ENCODE measurements at regions not wholly inside any gene's neighbourhood (a gene's known extent, or its start where the extent isn't known, plus 50 kb on each side); places are given as distances from the start of the nearest gene placed in this dataset.
"Not testable (repeated sequence)": the region's sequence is repeated elsewhere in the genome, so short reads cannot be mapped to it uniquely, and the experiment has no call there.

- H3K4me1 Mint-ChIP-seq; H2BK20ac ChIP-seq (ENCODE audit: low read depth, low read length, poor library complexity, severe bottlenecking); H3K36me3 Mint-ChIP-seq (ENCODE audit: insufficient read depth in 1 of 3, low read depth in 3 of 3): not testable (repeated sequence)
Observed at GRCh38 chr15:44817797-44818196, 81.5 kb downstream of the TRIM69 start.

DNA sequence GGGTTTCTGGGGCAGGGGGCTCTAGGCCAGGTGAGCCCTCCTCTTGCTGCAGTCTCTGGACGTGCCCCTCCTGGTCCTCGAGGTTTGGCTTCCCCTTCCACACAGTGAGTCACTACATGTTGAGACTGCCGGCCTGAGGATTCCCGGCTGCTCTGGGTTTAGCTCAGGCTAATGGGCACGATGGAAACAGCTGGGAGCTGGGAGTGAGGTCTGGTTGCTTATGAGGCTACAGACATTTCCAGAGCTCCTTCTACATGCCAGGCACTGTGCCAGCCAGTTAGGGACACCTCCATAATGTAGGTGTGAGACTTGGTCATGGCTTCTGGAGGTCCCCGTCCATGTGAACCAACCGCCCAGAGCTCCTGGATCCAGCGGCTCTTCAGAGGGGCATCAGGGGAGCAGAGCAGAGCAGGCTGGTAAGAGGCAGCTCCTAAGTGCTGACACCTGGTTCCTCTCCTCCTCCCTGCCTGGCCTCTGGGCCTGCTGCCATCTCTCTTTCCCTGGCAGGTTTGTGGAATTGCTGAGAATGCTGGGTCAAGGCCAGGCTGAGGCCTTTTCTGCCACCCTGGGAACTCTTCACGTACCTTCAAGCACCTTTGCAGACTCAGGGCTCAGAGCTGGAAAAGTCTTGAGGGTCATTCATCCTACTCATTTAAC, 83.1 kb downstream of the TRIM69 start:
- not testable (repeated sequence) for H3K4me1 Mint-ChIP-seq, H3K27ac Mint-ChIP-seq
- WGBS (ENCODE audit: extremely low coverage, insufficient read length, low lambda C conversion rate), result no CpG with 5 or more reads among the region's 9 CpGs

More at GRCh38 chr15:44817797-44818196, 81.5 kb downstream of the TRIM69 start:
- not testable (repeated sequence) for H3K27ac Mint-ChIP-seq; H4K20me1 ChIP-seq (ENCODE audit: control insufficient read depth, insufficient read depth, insufficient read length); H2BK12ac ChIP-seq (ENCODE audit: insufficient read length, low read depth, low read length); H3K9me3 ChIP-seq (ENCODE audit: control insufficient read depth, low read depth, low read length); H3K56ac ChIP-seq (ENCODE audit: insufficient read length, low read depth, low read length); H2BK15ac ChIP-seq (ENCODE audit: low read depth, low read length); H3K27me3 Mint-ChIP-seq (ENCODE audit: low read depth); H3K9ac ChIP-seq (ENCODE audit: extremely low read depth, insufficient read length, low read length); H2BK5ac ChIP-seq (ENCODE audit: insufficient read length, low read length); H3K27ac ChIP-seq (ENCODE audit: insufficient read length, low read depth, low read length); H3K79me2 ChIP-seq (ENCODE audit: insufficient read depth, low read length); H3K4me3 Mint-ChIP-seq; H4K5ac ChIP-seq (ENCODE audit: insufficient read length, low read depth, low read length); H4K8ac ChIP-seq (replicated peaks; ENCODE audit: insufficient read length, low read depth, low read length); H3K4ac ChIP-seq (ENCODE audit: low read depth, low read length); H2AK5ac ChIP-seq (ENCODE audit: insufficient read length, low read length); H3T11ph ChIP-seq (ENCODE audit: low read length); H3K18ac ChIP-seq (ENCODE audit: insufficient read length, low read depth, low read length); H3K4me1 ChIP-seq (ENCODE audit: insufficient read depth, low read length); H3K23me2 ChIP-seq (ENCODE audit: insufficient read length, low read depth, low read length, poor library complexity, severe bottlenecking); H2AFZ ChIP-seq (ENCODE audit: low read length); H3K27me3 ChIP-seq (ENCODE audit: insufficient read depth, low read length); H3K9me3 Mint-ChIP-seq; H3K14ac ChIP-seq (ENCODE audit: insufficient read depth, low read length); H3K23ac ChIP-seq (ENCODE audit: insufficient read length, low read depth, low read length); DNase-seq; H2BK120ac ChIP-seq (ENCODE audit: low read depth, low read length, poor library complexity, severe bottlenecking); H4K91ac ChIP-seq (ENCODE audit: insufficient read length, low read depth, low read length); H3K79me1 ChIP-seq (ENCODE audit: insufficient read depth, low read depth, low read length, poor library complexity, severe bottlenecking); H3K4me2 ChIP-seq (ENCODE audit: insufficient read depth, insufficient read length, low read length)
- no CpG with 5 or more reads among the region's 9 CpGs for WGBS (ENCODE audit: extremely low coverage, insufficient read length, low lambda C conversion rate)

More for the DNA sequence above, 83.1 kb downstream of the TRIM69 start:
- not testable (repeated sequence) for H3K14ac ChIP-seq (ENCODE audit: insufficient read depth, low read length); H4K91ac ChIP-seq (ENCODE audit: insufficient read length, low read depth, low read length); H3K79me1 ChIP-seq (ENCODE audit: insufficient read depth, low read depth, low read length, poor library complexity, severe bottlenecking); H3K4me1 ChIP-seq (ENCODE audit: insufficient read depth, low read length); H3K4me2 ChIP-seq (ENCODE audit: insufficient read depth, insufficient read length, low read length); H3K9me3 Mint-ChIP-seq; H3K4ac ChIP-seq (ENCODE audit: low read depth, low read length); H2BK5ac ChIP-seq (ENCODE audit: insufficient read length, low read length); H3K23me2 ChIP-seq (ENCODE audit: insufficient read length, low read depth, low read length, poor library complexity, severe bottlenecking); H3K27me3 ChIP-seq (ENCODE audit: insufficient read depth, low read length); H3K9me3 ChIP-seq (ENCODE audit: control insufficient read depth, low read depth, low read length); H3K23ac ChIP-seq (ENCODE audit: insufficient read length, low read depth, low read length); H3K18ac ChIP-seq (ENCODE audit: insufficient read length, low read depth, low read length); H2BK120ac ChIP-seq (ENCODE audit: low read depth, low read length, poor library complexity, severe bottlenecking); H3K27ac ChIP-seq (ENCODE audit: insufficient read length, low read depth, low read length); H2AK5ac ChIP-seq (ENCODE audit: insufficient read length, low read length); H3K9ac ChIP-seq (ENCODE audit: extremely low read depth, insufficient read length, low read length); H3T11ph ChIP-seq (ENCODE audit: low read length); H2AFZ ChIP-seq (ENCODE audit: low read length); H2BK15ac ChIP-seq (ENCODE audit: low read depth, low read length); H2BK12ac ChIP-seq (ENCODE audit: insufficient read length, low read depth, low read length); H3K79me2 ChIP-seq (ENCODE audit: insufficient read depth, low read length); H2BK20ac ChIP-seq (ENCODE audit: low read depth, low read length, poor library complexity, severe bottlenecking); H4K5ac ChIP-seq (ENCODE audit: insufficient read length, low read depth, low read length); H3K36me3 Mint-ChIP-seq (ENCODE audit: insufficient read depth in 1 of 3, low read depth in 3 of 3); H3K4me3 Mint-ChIP-seq; H4K20me1 ChIP-seq (ENCODE audit: control insufficient read depth, insufficient read depth, insufficient read length); H3K56ac ChIP-seq (ENCODE audit: insufficient read length, low read depth, low read length); H3K27me3 Mint-ChIP-seq (ENCODE audit: low read depth); DNase-seq; H4K8ac ChIP-seq (replicated peaks; ENCODE audit: insufficient read length, low read depth, low read length)
